NT2/D1 (cell line): ENCODE measurements at regions not wholly inside any gene's neighbourhood (a gene's known extent, or its start where the extent isn't known, plus 50 kb on each side); places are given as distances from the start of the nearest gene placed in this dataset.
A peak's percentile ranks its signal among the peaks of the same experiment; 100 is the strongest.

Experiments
- DNase-seq: peaks from one replicate; pipeline ENCODE4 v3.0.0-alpha.2; 2011; ENCODE audit warnings: low read depth, low spot score
- H3K27me3 ChIP-seq: 2 replicates; pipeline ENCODE4 v1.6.0; 2011; ENCODE audit warnings: mild to moderate bottlenecking; ENCODE audit not compliant: insufficient read length, insufficient read depth
- H3K36me3 ChIP-seq: 2 replicates; pipeline ENCODE4 v1.6.1; 2011; ENCODE audit warnings: mild to moderate bottlenecking, low read length, mixed read lengths; ENCODE audit not compliant: insufficient read depth, insufficient read length
- H3K4me1 ChIP-seq: 2 replicates; pipeline ENCODE4 v1.5.1; 2011; ENCODE audit not compliant: insufficient read depth, insufficient read length
- H3K4me3 ChIP-seq: 2 replicates; pipeline ENCODE4 v1.5.1; 2011; ENCODE audit warnings: low read depth; ENCODE audit not compliant: insufficient read length
- H3K9ac ChIP-seq: 2 replicates; pipeline ENCODE4 v1.6.0; 2011; ENCODE audit warnings: low read depth; ENCODE audit not compliant: insufficient read length
- H3K9me3 ChIP-seq: 2 replicates; pipeline ENCODE4 v1.5.1; 2011; ENCODE audit warnings: mild to moderate bottlenecking, low read length; ENCODE audit not compliant: insufficient read depth
- SUZ12 ChIP-seq: IDR thresholded peaks from 2 replicates; pipeline ENCODE4 v1.6.1; 2011; ENCODE audit not compliant: insufficient read length, insufficient read depth; ENCODE audit errors: extremely low read depth
- YY1 ChIP-seq: IDR thresholded peaks from 2 replicates; pipeline ENCODE4 v1.6.1; 2011; ENCODE audit not compliant: insufficient read length, insufficient read depth
- ZNF274 ChIP-seq: IDR thresholded peaks from 2 replicates; pipeline ENCODE4 v1.6.1; 2011; ENCODE audit warnings: mild to moderate bottlenecking, low read depth, low read length

DNA sequence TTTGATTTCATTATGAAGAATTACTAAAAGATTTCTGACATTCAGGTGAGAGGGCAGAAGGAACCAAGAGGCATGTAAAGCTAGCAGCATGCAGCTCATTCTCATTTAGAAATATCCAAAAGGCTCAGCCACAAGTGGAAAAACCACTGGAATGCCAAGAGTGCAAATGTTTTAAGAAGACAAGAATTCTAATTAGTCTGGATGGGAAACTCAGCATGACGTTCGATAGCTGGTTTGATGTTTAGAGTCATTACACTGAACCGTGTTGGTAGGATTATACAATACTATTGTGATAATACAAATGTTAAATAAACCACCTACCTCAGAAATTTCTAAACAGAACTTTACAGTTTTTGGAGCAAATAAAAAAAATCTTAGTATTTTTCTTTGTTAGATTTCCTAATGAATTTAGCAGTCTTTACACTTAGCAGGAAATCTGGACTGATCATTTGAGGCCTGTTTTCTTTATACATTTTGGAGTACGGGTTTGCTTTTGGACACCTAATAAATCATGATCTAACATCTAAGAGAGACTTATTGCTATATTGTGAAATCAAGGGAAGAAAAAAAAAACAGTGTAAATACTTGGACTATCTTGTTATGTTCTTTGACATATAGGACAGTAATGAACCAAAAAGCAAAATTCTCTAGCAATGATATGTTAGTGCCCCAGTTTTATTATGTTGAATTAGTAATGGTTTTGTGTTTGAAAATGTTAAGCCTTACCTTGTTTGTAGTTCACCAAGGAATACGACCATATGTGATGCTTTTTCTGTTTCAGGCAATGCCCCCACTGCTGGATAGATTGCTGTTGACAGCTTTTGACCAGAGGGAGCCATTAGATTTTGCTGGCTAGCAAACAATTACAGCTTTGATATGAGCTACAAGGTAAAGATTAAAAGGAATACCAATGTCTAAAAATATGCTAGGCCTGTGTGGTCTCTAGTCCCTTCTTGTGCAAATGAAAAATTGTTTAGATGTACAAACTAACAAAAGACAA lies 354.1 kb upstream of the SEMA3A start:
- H3K9me3 ChIP-seq: no peaks in the 10 kb centered on the region
- no peak overlapping the region for H3K4me3 ChIP-seq
- H3K9ac ChIP-seq: no peak overlapping the region
- DNase-seq: peak; percentile 68
- no peaks in the 10 kb centered on the region for H3K4me1 ChIP-seq
- TF ChIP-seq YY1 (no peak), ZNF274 (no peak), SUZ12 (no peak)
- H3K36me3 ChIP-seq: no peaks in the 10 kb centered on the region
- no peaks in the 10 kb centered on the region for H3K27me3 ChIP-seq

DNA sequence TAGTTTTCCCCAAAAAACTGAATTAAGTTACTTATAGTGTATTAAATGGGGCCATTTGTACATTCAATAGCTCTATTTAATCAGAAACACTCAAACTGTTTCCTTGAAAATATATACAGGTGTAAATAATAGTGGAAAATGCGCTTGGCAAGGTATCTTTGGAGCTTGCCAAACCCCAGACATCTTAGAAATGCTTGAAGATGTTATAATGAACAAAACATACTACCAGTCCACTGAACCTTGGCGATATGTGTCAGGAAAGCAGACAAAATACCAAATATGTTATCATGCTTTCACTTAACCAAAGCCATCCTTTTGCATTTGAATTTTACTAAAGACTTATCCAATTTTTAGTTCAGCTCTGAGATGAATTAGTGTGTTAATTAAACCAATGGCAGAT lies 352.7 kb upstream of the SEMA3A start:
- no peaks in the 10 kb centered on the region for H3K36me3 ChIP-seq
- TF ChIP-seq ZNF274 (no peak), YY1 (no peak), SUZ12 (no peak)
- H3K4me1 ChIP-seq: no peaks in the 10 kb centered on the region
- H3K27me3 ChIP-seq: no peaks in the 10 kb centered on the region
- no peak overlapping the region for H3K4me3 ChIP-seq
- no peaks in the 10 kb centered on the region for H3K9me3 ChIP-seq
- no peak for DNase-seq
- H3K9ac ChIP-seq: no peak overlapping the region

DNA sequence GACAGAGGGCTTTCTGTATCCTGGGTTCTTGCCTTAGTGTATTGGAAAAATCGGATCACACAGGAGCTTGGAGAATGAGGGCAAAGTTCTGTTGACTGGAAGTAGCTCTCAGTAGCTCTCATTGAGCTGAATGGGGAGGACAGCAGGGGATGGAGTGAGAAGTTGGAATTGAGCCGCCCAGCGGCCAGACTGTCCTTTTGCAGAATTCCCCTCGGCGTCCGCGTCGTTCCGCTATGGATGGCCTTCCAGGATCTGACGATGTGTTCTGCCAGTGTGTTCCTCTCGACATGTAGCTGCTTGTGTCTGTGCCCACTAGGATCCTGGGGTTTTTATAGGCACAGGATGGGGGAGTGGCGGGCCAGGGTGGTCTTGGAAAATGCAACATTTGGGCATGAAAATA lies 351.8 kb upstream of the SEMA3A start:
- Histone ChIP-seq H3K9me3 (no peaks in the 10 kb centered on the region), H3K4me1 (no peaks in the 10 kb centered on the region), H3K9ac (no peak overlapping the region), H3K4me3 (no peak overlapping the region), H3K36me3 (no peaks in the 10 kb centered on the region), H3K27me3 (no peaks in the 10 kb centered on the region)
- DNase-seq: no peak
- TF ChIP-seq SUZ12 (no peak), ZNF274 (no peak), YY1 (no peak)

DNA sequence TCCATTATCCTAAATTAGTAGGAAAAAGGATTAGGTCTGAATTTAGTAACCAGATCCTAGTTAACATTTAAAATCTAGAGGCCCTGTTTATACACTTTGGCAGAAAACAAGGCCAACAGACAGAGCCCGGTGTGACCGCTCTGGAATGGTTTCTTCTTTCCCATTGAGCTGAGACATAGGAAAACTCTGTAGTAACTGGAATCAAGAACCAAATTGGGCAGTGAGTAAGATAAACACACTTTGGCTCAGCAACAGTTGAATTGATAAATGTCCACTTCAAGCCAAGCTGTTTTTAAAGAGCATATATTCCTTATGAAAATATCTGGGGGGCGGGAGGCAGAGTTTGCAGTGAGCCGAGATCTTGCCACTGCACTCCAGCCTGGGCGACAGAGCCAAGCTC lies 343.7 kb upstream of the SEMA3A start:
- DNase-seq: no peak
- H3K9me3 ChIP-seq: no peaks in the 10 kb centered on the region
- no peaks in the 10 kb centered on the region for H3K36me3 ChIP-seq
- TF ChIP-seq SUZ12: no peak
- TF ChIP-seq ZNF274: no peak
- no peak for TF ChIP-seq YY1
- no peak overlapping the region for H3K4me3 ChIP-seq
- no peak overlapping the region for H3K9ac ChIP-seq
- no peaks in the 10 kb centered on the region for H3K4me1 ChIP-seq
- H3K27me3 ChIP-seq: no peaks in the 10 kb centered on the region

DNA sequence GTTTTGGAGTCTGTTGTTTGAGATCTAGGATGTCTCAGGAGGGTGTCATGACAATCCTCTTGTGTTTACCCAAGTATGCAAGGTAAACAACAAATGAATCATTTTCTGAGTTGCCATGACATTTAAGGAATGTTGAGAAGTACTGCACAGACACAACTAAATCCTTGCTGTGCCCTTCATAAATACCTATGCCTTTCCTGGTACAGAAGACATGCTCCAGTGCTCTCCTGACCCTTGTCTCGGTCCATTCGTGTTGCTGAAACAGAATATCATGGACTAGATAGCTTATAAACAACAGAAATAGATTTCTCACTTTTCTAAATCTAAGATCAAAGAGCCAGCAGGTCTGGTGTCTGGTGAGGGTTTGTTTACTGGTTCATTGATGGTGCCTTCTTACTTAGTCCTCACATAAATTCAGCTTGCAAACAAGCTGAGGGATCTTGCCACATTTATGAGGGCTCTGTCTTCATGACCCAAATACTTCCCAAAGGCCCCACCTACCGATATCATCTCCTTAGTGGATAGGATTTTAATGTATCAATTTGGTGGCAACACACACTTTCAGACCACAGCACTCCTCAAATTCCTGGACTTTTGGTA lies 341.8 kb upstream of the SEMA3A start:
- Histone ChIP-seq H3K36me3 (no peaks in the 10 kb centered on the region), H3K4me1 (no peaks in the 10 kb centered on the region), H3K27me3 (no peaks in the 10 kb centered on the region), H3K9ac (no peak overlapping the region), H3K4me3 (no peak overlapping the region), H3K9me3 (no peaks in the 10 kb centered on the region)
- TF ChIP-seq SUZ12 (no peak), ZNF274 (no peak), YY1 (no peak)
- no peak for DNase-seq

DNA sequence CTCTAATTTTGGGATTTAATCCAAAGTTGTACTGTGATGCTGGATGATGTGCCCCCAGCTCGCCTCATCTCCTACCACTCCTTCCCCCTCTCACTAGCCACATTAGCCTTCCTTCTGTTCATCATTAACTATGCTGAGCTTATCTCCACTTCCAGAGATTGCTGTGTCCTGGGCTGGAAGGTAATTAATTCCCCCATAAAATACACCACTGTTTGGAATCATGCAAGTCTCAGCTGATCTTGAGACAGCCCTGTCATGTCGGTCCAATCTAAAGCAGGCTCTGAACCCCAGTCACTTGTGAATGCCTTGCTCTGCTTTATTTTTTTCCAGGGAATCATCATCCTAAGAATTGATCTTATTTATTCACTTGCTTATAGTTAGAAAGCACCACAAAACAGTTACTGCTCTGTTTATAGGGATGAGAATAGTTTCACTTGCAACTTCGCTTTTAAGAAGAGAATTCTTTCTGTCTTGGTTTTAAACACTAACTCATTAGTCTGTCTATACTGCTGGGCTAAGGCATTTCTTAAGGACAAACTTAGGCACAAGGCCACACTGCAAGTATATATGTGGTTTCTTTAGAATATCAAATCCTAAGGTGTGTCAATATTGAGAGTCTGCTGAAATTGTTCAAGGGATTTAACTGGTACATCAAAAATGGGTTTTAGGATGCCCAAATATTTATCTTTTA lies 341.1 kb upstream of the SEMA3A start:
- Histone ChIP-seq H3K9me3 (no peaks in the 10 kb centered on the region), H3K9ac (no peak overlapping the region), H3K4me1 (no peaks in the 10 kb centered on the region), H3K4me3 (no peak overlapping the region), H3K27me3 (no peaks in the 10 kb centered on the region), H3K36me3 (no peaks in the 10 kb centered on the region)
- DNase-seq: no peak
- TF ChIP-seq ZNF274: no peak
- TF ChIP-seq SUZ12: no peak
- TF ChIP-seq YY1: no peak

DNA sequence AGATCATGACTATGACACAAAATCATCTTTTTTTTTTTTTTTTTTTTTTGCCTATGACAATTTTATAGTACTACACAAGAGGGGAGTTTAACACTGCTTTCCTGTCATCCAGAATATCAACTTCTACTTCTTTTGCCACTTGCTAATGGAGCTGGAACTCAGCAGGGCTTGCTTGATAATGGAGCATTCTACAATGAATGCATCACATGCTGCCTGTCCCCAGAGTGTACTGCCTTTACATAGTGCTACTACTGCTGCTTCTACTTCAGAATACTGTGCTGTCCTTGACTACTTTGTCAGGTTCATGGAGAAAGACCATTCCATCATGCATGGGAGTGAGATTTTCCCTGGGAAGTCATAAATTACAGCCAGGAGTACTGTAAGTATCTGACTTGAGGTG lies 338.6 kb upstream of the SEMA3A start:
- TF ChIP-seq SUZ12 (no peak), YY1 (no peak), ZNF274 (no peak)
- Histone ChIP-seq H3K4me3 (no peak overlapping the region), H3K27me3 (no peaks in the 10 kb centered on the region), H3K9me3 (no peaks in the 10 kb centered on the region), H3K4me1 (no peaks in the 10 kb centered on the region), H3K9ac (no peak overlapping the region), H3K36me3 (no peaks in the 10 kb centered on the region)
- DNase-seq: no peak
